H1 (cell line): ENCODE measurements at regions not wholly inside any gene's neighbourhood (a gene's known extent, or its start where the extent isn't known, plus 50 kb on each side); places are given as distances from the start of the nearest gene placed in this dataset.

Experiments used
- CTCF ChIA-PET: fragments of 300-600 bp; sonication (Branson Sonifier 250); formaldehyde crosslinking; loops from one replicate; lab custom pipeline; 2021; ENCODE audit not compliant: partially characterized antibody; lab: Charles Lee
- POLR2A ChIA-PET: fragments of 300-600 bp; sonication (Branson Sonifier 250); formaldehyde crosslinking; loops from one replicate; lab custom pipeline; 2021; ENCODE audit warnings: inconsistent platforms; ENCODE audit not compliant: partially characterized antibody; lab: Charles Lee
- DNase-seq, 2 experiments: peaks; one replicate each; pipeline versions ENCODE4 v3.0.0 to v3.0.0-alpha.2; 2010 to 2022; ENCODE audit warnings: low spot score in 2 of 2, low read depth in 1 of 2, mixed read lengths in 1 of 2
- FAIRE-seq: peaks from 2 replicates; lab custom pipeline; 2011; peaks lifted over from hg19 to GRCh38; lab: Jason Lieb, UNC
- H2AFZ ChIP-seq: 2 replicates; pipeline ENCODE4 v1.8.1; 2012; ENCODE audit warnings: low read length, inconsistent platforms
- H2AK5ac ChIP-seq: 2 replicates; pipeline ENCODE4 v1.6.1; 2013; ENCODE audit warnings: low read depth, low read length
- H2BK120ac ChIP-seq: replicated peaks from 2 replicates; pipeline ENCODE3; 2013; ENCODE audit warnings: low read depth, low read length, inconsistent platforms
- H2BK12ac ChIP-seq: 2 replicates; pipeline ENCODE4 v1.6.1; 2013; ENCODE audit warnings: low read depth, low read length
- H2BK15ac ChIP-seq: 2 replicates; pipeline ENCODE4 v1.6.1; 2013; ENCODE audit warnings: low read length
- H2BK20ac ChIP-seq: 2 replicates; pipeline ENCODE4 v1.6.1; 2013; ENCODE audit warnings: low read length
- H2BK5ac ChIP-seq: 2 replicates; pipeline ENCODE4 v1.6.1; 2013; ENCODE audit warnings: low read depth, low read length
- H3K14ac ChIP-seq: 2 replicates; pipeline ENCODE4 v1.6.1; 2013; ENCODE audit warnings: inconsistent platforms; ENCODE audit not compliant: insufficient read length
- H3K18ac ChIP-seq: 2 replicates; pipeline ENCODE4 v1.6.1; 2013; ENCODE audit warnings: low read length; ENCODE audit errors: extremely low read depth
- H3K23ac ChIP-seq: 2 replicates; pipeline ENCODE4 v1.6.1; 2013; ENCODE audit warnings: inconsistent platforms; ENCODE audit not compliant: insufficient read length
- H3K23me2 ChIP-seq: 2 replicates; pipeline ENCODE4 v1.6.1; 2013; ENCODE audit warnings: low read depth, low read length
- H3K27ac ChIP-seq: 2 replicates; pipeline ENCODE4 v1.6.1; 2011; ENCODE audit warnings: low read depth, low read length, inconsistent platforms
- H3K27me3 ChIP-seq, 4 experiments: replicated peaks in 1 of 4; 1 replicate in 1 of 4; 2 replicates in 3 of 4; pipeline versions ENCODE4 v1.6.1 to v1.8.1; 2011 to 2013; ENCODE audit warnings: low read length in 3 of 4, mild to moderate bottlenecking in 3 of 4, inconsistent platforms in 2 of 4, mixed read lengths in 2 of 4, moderate library complexity in 1 of 4; ENCODE audit not compliant: control insufficient read depth in 3 of 4, insufficient read depth in 3 of 4; ENCODE audit errors: extremely low read depth in 1 of 4
- H3K36me3 ChIP-seq, 4 experiments: 2 replicates each; pipeline versions ENCODE4 v1.6.1 to v1.8.1; 2011 to 2013; ENCODE audit warnings: mild to moderate bottlenecking in 4 of 4, low read length in 3 of 4, moderate library complexity in 2 of 4, control low read depth in 1 of 4, inconsistent platforms in 1 of 4; ENCODE audit not compliant: insufficient read depth in 4 of 4, control insufficient read depth in 2 of 4
- H3K4ac ChIP-seq: replicated peaks from 2 replicates; pipeline ENCODE3; 2013; ENCODE audit warnings: low read length, low read depth, mixed read lengths, inconsistent platforms; ENCODE audit not compliant: insufficient read length
- H3K4me1 ChIP-seq, 4 experiments: replicated peaks in 1 of 4; 1 replicate in 1 of 4; 2 replicates in 3 of 4; pipeline versions ENCODE4 v1.6.1 to v1.8.1; 2011 to 2013; ENCODE audit warnings: low read length in 3 of 4, inconsistent platforms in 2 of 4, mixed read lengths in 1 of 4; ENCODE audit not compliant: insufficient read depth in 4 of 4, control insufficient read depth in 3 of 4
- H3K4me2 ChIP-seq, 2 experiments: 2 replicates each; pipeline versions ENCODE4 v1.6.1 to v1.8.1; 2011 to 2013; ENCODE audit warnings: low read depth in 2 of 2, low read length in 2 of 2, control low read depth in 1 of 2, inconsistent platforms in 1 of 2, mild to moderate bottlenecking in 1 of 2; ENCODE audit not compliant: insufficient read depth in 1 of 2
- H3K4me3 ChIP-seq, 4 experiments: fragments of 200-600, 300-600 bp in 1 of 4; sonication (generic), shearing (Covaris generic), sonication (Bioruptor Twin) in 1 of 4; 2 replicates each; pipeline versions ENCODE4 v1.5.1 to v1.8.1; 2011 to 2016; ENCODE audit warnings: low read length in 4 of 4, low read depth in 3 of 4, control low read depth in 2 of 4, inconsistent platforms in 2 of 4, mild to moderate bottlenecking in 2 of 4, mixed read lengths in 1 of 4, moderate library complexity in 1 of 4; ENCODE audit not compliant: insufficient read depth in 2 of 4; ENCODE audit errors: extremely low read depth in 1 of 4
- H3K56ac ChIP-seq: replicated peaks from 2 replicates; pipeline ENCODE3; 2013; ENCODE audit warnings: low read depth, mild to moderate bottlenecking, mixed read lengths, low read length, inconsistent platforms; ENCODE audit not compliant: insufficient read length
- H3K79me1 ChIP-seq: 2 replicates; pipeline ENCODE4 v1.6.1; 2013; ENCODE audit warnings: low read depth, low read length, control low read depth
- H3K79me2 ChIP-seq, 2 experiments: 2 replicates each; pipeline versions ENCODE4 v1.6.1 to v1.8.1; 2012 to 2013; ENCODE audit warnings: low read length in 2 of 2, mild to moderate bottlenecking in 2 of 2, inconsistent platforms in 1 of 2; ENCODE audit not compliant: insufficient read depth in 2 of 2, control insufficient read depth in 1 of 2
- H3K9ac ChIP-seq, 4 experiments: replicated peaks in 1 of 4; 1 replicate in 1 of 4; 2 replicates in 3 of 4; pipeline versions ENCODE4 v1.6.1 to v1.8.1; 2011 to 2013; ENCODE audit warnings: low read depth in 3 of 4, low read length in 3 of 4, control low read depth in 2 of 4, mild to moderate bottlenecking in 2 of 4, moderate library complexity in 2 of 4, inconsistent platforms in 1 of 4; ENCODE audit errors: extremely low read depth in 1 of 4
- H3K9me3 ChIP-seq, 2 experiments: 2 replicates each; pipeline versions ENCODE4 v1.6.1 to v1.8.1; 2012 to 2013; ENCODE audit warnings: mild to moderate bottlenecking in 2 of 2, moderate library complexity in 2 of 2, control low read depth in 1 of 2, inconsistent platforms in 1 of 2, low read depth in 1 of 2, low read length in 1 of 2, mixed read lengths in 1 of 2; ENCODE audit not compliant: insufficient read depth in 2 of 2
- H4K20me1 ChIP-seq, 2 experiments: replicated peaks in 1 of 2; 2 replicates each; pipeline versions ENCODE3 to v1.8.1; 2011 to 2013; ENCODE audit warnings: inconsistent platforms in 2 of 2, low read length in 2 of 2, mild to moderate bottlenecking in 1 of 2; ENCODE audit not compliant: insufficient read depth in 2 of 2, control insufficient read depth in 1 of 2
- H4K5ac ChIP-seq: 2 replicates; pipeline ENCODE4 v1.6.1; 2013; ENCODE audit warnings: low read length, low read depth, mixed read lengths, inconsistent platforms; ENCODE audit not compliant: insufficient read length
- H4K8ac ChIP-seq: 2 replicates; pipeline ENCODE4 v1.8.0; 2013; ENCODE audit warnings: mild to moderate bottlenecking, moderate library complexity, low read length, inconsistent platforms; ENCODE audit not compliant: insufficient read depth; ENCODE audit errors: extremely low read depth
- H4K91ac ChIP-seq: replicated peaks from 2 replicates; pipeline ENCODE3; 2013; ENCODE audit warnings: low read length, mixed read lengths, inconsistent platforms; ENCODE audit not compliant: insufficient read length
- CBX8 ChIP-seq: fragments of 300-800, 300-1000 bp; sonication (generic); IDR thresholded peaks from 2 replicates; pipeline ENCODE4 v1.7.1; 2016; ENCODE audit warnings: low read depth, low read length, borderline replicate concordance
- CEBPB ChIP-seq: IDR thresholded peaks from 2 replicates; pipeline ENCODE4 v1.6.1; 2012; ENCODE audit warnings: low read depth, low read length
- EGR1 ChIP-seq: IDR thresholded peaks from 2 replicates; pipeline ENCODE4 v1.6.1; 2011; ENCODE audit warnings: low read depth, low read length, borderline replicate concordance
- HDAC6 ChIP-seq: IDR thresholded peaks from one replicate; pipeline ENCODE4 v1.7.1; 2012; ENCODE audit warnings: low read depth, mild to moderate bottlenecking, inconsistent platforms, low read length, moderate library complexity
- KDM4A ChIP-seq: IDR thresholded peaks from one replicate; pipeline ENCODE4 v1.7.1; 2012; ENCODE audit warnings: low read depth, mild to moderate bottlenecking, moderate library complexity, low read length, inconsistent platforms; ENCODE audit not compliant: severe bottlenecking
- PHF8 ChIP-seq: fragments of 200-600 bp; sonication (generic); conservative IDR thresholded peaks from 2 replicates; pipeline ENCODE4 v1.7.1; 2012; ENCODE audit warnings: low read depth, mild to moderate bottlenecking, inconsistent platforms, low read length, moderate library complexity
- WGBS, 2 experiments: shearing (Covaris generic) in 1 of 2; methylation state at CpG; one replicate each; pipeline versions ENCODE4 v1.1.6 to v1.1.7; 2013 to 2015; ENCODE audit warnings: low lambda C conversion rate in 2 of 2, mixed read lengths in 2 of 2, inconsistent platforms in 1 of 2, low coverage in 1 of 2, missing lambda C conversion rate in 1 of 2; ENCODE audit not compliant: insufficient replicate concordance in 2 of 2, insufficient coverage in 1 of 2, insufficient read length in 1 of 2; ENCODE audit errors: extremely low coverage in 1 of 2, missing lambda C conversion rate in 1 of 2; 5-methylcytosine and 5-hydroxymethylcytosine counted together

DNA sequence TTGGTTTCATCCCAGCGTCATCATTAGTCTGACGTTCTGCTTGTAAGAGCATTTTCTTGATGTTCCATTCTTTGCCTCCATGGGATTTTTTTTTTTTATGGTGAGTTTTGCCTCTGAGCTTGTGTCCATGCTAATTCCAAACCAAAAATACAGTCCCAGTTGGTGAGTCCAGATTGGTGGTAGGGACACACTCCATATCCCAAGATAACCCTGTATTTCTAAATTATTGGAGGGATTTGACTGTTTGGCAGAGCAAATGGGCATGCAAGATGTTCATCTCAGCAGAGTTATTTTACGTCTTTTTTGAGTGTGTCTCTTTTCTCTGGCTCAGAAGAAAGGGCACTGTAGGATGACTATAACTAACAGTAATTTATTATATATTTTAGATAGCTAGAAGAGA lies 526.8 kb upstream of the CFAP20DC start:
- no peak overlapping the region for H2AK5ac ChIP-seq
- no peak overlapping the region for H3K18ac ChIP-seq
- DNase-seq (no peak), FAIRE-seq (no peak)
- no peaks in the 10 kb centered on the region for H3K23me2 ChIP-seq
- no peak overlapping the region for H3K27ac ChIP-seq
- H3K56ac ChIP-seq, result no peak overlapping the region
- H4K20me1 ChIP-seq, result no peaks in the 10 kb centered on the region
- 67% methylated on average over 3 of the region's 3 CpGs; no CpG with 5 or more reads in 1 of the 2 experiments for WGBS, 2 experiments
- H3K4me3 ChIP-seq, result no peak overlapping the region
- no peak overlapping the region for H4K8ac ChIP-seq
- no peak overlapping the region for H3K9ac ChIP-seq
- no peak overlapping the region for H2BK20ac ChIP-seq
- no peaks in the 10 kb centered on the region for H3K36me3 ChIP-seq
- no peak overlapping the region for H4K91ac ChIP-seq
- H3K27me3 ChIP-seq, result no peaks in the 10 kb centered on the region
- no peak overlapping the region for H3K4me2 ChIP-seq
- no peak overlapping the region for H3K4ac ChIP-seq
- no peak overlapping the region for H2BK12ac ChIP-seq
- no peaks in the 10 kb centered on the region for H3K79me1 ChIP-seq
- TF ChIP-seq CEBPB (no peak), PHF8 (no peak), HDAC6 (no peak), CBX8 (no peak), EGR1 (no peak), KDM4A (no peak)
- H2BK5ac ChIP-seq, result no peak overlapping the region
- no peak overlapping the region for H2AFZ ChIP-seq
- no peaks in the 10 kb centered on the region for H3K9me3 ChIP-seq
- no peak overlapping the region for H4K5ac ChIP-seq
- H3K4me1 ChIP-seq, result no peaks in the 10 kb centered on the region
- no peaks in the 10 kb centered on the region for H3K79me2 ChIP-seq
- no peak overlapping the region for H3K14ac ChIP-seq
- H2BK120ac ChIP-seq, result no peak overlapping the region
- ChIA-PET POLR2A (no interaction called here), CTCF (interaction anchor here (1.9 to 2.5 kb wide), 4 partner anchors 11 to 282 kb away, joined by 5 to 26 read pairs (median 8); no protein-coding TSS in a partner anchor)
- no peak overlapping the region for H2BK15ac ChIP-seq
- H3K23ac ChIP-seq, result no peak overlapping the region
